Neutrophil (primary cell): ENCODE measurements at regions not wholly inside any gene's neighbourhood (a gene's known extent, or its start where the extent isn't known, plus 50 kb on each side); places are given as distances from the start of the nearest gene placed in this dataset.

Source experiments
- H3K27ac ChIP-seq: fragments of 200-600 bp; sonication (generic); 2 replicates; pipeline ENCODE4 v1.5.1; 2016; ENCODE audit warnings: mild to moderate bottlenecking, moderate library complexity
- H3K27me3 ChIP-seq: fragments of 200-600 bp; sonication (generic); 2 replicates; pipeline ENCODE4 v1.6.0; 2016; ENCODE audit warnings: mild to moderate bottlenecking
- H3K36me3 ChIP-seq: fragments of 200-600 bp; sonication (generic); 2 replicates; pipeline ENCODE4 v1.5.1; 2017
- H3K4me1 ChIP-seq, 2 experiments: fragments of 200-600 bp in 1 of 2; sonication (generic) in 1 of 2; 1 replicate in 1 of 2; 2 replicates in 1 of 2; pipeline versions ENCODE4 v1.5.1 to v1.6.1; 2013 to 2016; ENCODE audit warnings: low read depth in 1 of 2, low read length in 1 of 2, mild to moderate bottlenecking in 1 of 2, moderate library complexity in 1 of 2; ENCODE audit not compliant: control insufficient read depth in 1 of 2, insufficient read depth in 1 of 2
- H3K4me3 ChIP-seq, 2 experiments: fragments of 200-600 bp in 1 of 2; sonication (generic) in 1 of 2; 1 replicate in 1 of 2; 2 replicates in 1 of 2; pipeline ENCODE4 v1.5.1; 2013 to 2016; ENCODE audit warnings: low read depth in 1 of 2, low read length in 1 of 2, mild to moderate bottlenecking in 1 of 2, moderate library complexity in 1 of 2
- H3K9me3 ChIP-seq: fragments of 200-600 bp; sonication (generic); 2 replicates; pipeline ENCODE4 v1.5.1; 2016
- TF ChIP-seq, protein P1 (sequence below): fragments of 200-600 bp; sonication (generic); IDR thresholded peaks from 2 replicates; pipeline ENCODE4 v1.5.1; 2016; ENCODE audit warnings: antibody characterized with exemption

DNA sequence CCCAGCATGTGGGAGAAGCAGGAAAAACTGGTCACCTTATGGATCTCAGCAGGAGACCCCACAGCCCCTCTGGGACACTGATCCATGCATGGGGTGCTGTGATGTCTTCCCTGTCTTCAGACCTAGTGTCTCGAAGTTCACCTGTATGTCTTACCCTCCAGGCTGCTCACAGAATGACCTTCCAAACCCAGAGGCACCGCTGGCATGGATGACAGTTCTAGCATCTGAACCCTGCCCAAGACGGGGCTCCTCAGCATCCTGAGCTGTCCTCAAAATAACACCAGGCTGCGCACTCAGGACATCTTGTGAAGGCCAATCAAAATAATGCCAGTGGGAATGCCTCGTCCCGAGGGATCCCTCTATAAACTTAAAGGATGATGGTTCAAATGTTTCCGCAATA lies 824.9 kb downstream of the TBC1D22A start:
- H3K27me3 ChIP-seq, result no peaks in the 10 kb centered on the region
- TF ChIP-seq, protein P1, sequence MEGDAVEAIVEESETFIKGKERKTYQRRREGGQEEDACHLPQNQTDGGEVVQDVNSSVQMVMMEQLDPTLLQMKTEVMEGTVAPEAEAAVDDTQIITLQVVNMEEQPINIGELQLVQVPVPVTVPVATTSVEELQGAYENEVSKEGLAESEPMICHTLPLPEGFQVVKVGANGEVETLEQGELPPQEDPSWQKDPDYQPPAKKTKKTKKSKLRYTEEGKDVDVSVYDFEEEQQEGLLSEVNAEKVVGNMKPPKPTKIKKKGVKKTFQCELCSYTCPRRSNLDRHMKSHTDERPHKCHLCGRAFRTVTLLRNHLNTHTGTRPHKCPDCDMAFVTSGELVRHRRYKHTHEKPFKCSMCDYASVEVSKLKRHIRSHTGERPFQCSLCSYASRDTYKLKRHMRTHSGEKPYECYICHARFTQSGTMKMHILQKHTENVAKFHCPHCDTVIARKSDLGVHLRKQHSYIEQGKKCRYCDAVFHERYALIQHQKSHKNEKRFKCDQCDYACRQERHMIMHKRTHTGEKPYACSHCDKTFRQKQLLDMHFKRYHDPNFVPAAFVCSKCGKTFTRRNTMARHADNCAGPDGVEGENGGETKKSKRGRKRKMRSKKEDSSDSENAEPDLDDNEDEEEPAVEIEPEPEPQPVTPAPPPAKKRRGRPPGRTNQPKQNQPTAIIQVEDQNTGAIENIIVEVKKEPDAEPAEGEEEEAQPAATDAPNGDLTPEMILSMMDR, result no peak
- no peaks in the 10 kb centered on the region for H3K4me1 ChIP-seq
- no peaks in the 10 kb centered on the region for H3K36me3 ChIP-seq
- no peaks in the 10 kb centered on the region for H3K9me3 ChIP-seq
- H3K27ac ChIP-seq, result no peak overlapping the region
- no peak overlapping the region for H3K4me3 ChIP-seq

DNA sequence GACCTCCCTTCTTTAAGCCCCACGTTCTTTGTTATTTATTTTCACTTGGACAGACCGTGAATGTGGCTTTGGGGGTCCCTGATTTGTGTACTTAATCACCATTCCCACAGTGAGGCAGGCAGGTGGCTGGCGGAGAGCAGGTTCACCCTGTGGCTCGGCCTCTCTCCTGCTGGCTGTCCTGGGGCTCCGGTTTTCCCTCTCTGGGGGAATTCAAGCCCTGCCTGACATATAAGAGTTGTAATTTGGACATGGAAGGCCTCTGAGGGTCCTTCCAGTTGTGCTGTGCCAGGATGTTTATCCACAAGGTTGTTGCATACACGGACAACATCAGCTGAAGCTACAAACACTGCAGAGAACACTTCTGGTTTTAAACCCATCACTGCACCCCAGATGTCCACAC lies 824.5 kb downstream of the TBC1D22A start:
- Histone ChIP-seq H3K4me3 (no peak overlapping the region), H3K9me3 (no peaks in the 10 kb centered on the region), H3K4me1 (no peaks in the 10 kb centered on the region), H3K27ac (no peak overlapping the region), H3K36me3 (no peaks in the 10 kb centered on the region), H3K27me3 (no peaks in the 10 kb centered on the region)
- TF ChIP-seq, protein P1, result no peak

DNA sequence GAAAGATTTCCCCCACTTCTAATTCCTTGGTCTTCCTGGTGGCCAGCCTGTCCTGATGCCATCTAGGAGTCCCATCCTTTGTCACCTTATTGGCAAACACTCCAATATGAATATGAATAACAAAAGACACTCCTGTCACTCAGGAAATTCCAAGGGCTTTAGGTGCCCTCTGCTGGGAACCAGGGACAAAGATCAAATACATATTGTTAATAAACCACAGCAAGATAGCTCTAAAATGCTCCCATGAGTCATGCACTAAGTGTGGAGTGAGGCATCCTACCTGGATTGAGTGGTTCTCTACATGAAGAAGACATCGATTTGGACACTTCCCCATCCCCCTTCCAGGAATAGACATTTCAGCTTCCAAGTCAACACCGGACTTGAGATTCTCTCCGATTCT lies 823.6 kb downstream of the TBC1D22A start:
- TF ChIP-seq, protein P1, result no peak

DNA sequence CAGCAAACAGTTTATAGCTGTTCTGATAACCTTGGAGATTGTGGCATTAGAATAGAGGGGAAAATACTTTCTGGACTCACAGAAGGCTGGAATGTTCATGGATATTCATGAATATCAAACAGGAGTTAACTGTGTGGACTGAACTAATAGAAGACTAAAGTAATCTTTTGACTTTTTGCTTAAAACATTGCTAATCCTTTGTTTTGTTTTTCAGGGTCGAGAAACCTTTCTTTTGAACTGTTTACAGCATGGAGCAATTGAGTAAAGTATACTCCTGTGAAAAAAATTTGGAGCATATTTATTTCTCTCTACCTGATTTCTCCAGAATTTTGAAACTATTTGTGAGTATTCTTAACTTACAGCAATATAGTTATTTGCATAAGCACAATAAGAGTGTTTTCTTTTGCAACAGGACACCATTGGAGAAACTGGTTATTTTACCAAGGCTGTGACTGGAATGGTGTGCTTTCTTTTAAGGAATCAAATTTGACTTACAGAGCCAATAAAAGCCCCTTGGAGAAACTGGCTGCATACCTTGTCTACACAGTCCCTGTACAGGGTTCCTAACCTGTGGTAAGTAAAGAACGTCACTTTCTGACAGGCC lies 821.6 kb downstream of the TBC1D22A start:
- peaks cover 5% of the 10 kb centered on the region for H3K9me3 ChIP-seq
- H3K36me3 ChIP-seq, result no peaks in the 10 kb centered on the region
- H3K27me3 ChIP-seq, result no peaks in the 10 kb centered on the region
- H3K27ac ChIP-seq, result no peak overlapping the region
- H3K4me1 ChIP-seq, result no peaks in the 10 kb centered on the region
- TF ChIP-seq, protein P1, result no peak
- H3K4me3 ChIP-seq, result no peak overlapping the region

More for the DNA sequence above, 823.6 kb downstream of the TBC1D22A start:
- H3K27ac ChIP-seq, result no peak overlapping the region
- no peak overlapping the region for H3K4me3 ChIP-seq
- H3K27me3 ChIP-seq, result no peaks in the 10 kb centered on the region
- H3K9me3 ChIP-seq, result peaks cover 5% of the 10 kb centered on the region
- H3K4me1 ChIP-seq, result no peaks in the 10 kb centered on the region
- no peaks in the 10 kb centered on the region for H3K36me3 ChIP-seq

DNA sequence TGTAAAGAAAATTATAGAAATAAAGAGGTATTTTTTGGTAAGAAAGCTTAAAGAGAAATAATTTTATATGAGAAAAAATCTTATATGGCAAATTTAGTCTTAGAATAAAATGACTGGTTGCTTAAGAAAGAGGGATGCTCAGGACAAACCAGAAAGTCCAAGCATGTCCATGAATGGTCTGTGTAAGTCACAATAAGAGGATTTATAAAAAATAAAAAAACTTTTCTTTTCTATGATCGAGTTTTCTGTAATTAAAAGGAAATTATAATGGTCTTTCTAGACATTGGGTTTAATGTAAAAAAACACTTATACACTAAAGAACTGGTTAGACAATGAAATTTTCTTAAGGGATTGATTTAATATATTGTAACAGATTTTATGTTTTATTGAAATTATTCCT lies 819.6 kb downstream of the TBC1D22A start:
- Histone ChIP-seq H3K36me3 (no peaks in the 10 kb centered on the region), H3K4me3 (no peak overlapping the region), H3K4me1 (no peaks in the 10 kb centered on the region), H3K27me3 (no peaks in the 10 kb centered on the region), H3K27ac (no peak overlapping the region), H3K9me3 (peaks cover 5% of the 10 kb centered on the region)
- TF ChIP-seq, protein P1, result no peak
